ENCODE measurements at regions not wholly inside any gene's neighbourhood (a gene's known extent, or its start where the extent isn't known, plus 50 kb on each side); places are given as distances from the start of the nearest gene placed in this dataset.

- Histone ChIP-seq H3K23ac (ENCODE audit: low read depth, low read length) (no peak overlapping the region), H2BK120ac (ENCODE audit: low read depth, low read length) (no peak overlapping the region), H3K4me3 (ENCODE audit: insufficient read depth, low read depth, low read length) (no peak overlapping the region), H3K27me3 (ENCODE audit: control insufficient read depth, insufficient read depth, low read length) (no peaks in the 10 kb centered on the region), H3K4ac (ENCODE audit: low read depth, low read length) (no peak overlapping the region), H2AK5ac (ENCODE audit: low read depth, low read length) (no peak overlapping the region), H4K91ac (ENCODE audit: insufficient read depth, low read depth, low read length) (no peak overlapping the region), H3K36me3 (ENCODE audit: control insufficient read depth, insufficient read depth, low read length) (no peaks in the 10 kb centered on the region), H3K9me3 (ENCODE audit: control insufficient read depth, insufficient read depth, low read length) (0 out of 2 replicates have a peak, but pooled peaks cover 1% of the 10 kb centered on the region), H3K56ac (ENCODE audit: extremely low read depth, insufficient read depth, low read length) (no peak overlapping the region), H3K9me1 (ENCODE audit: insufficient read depth, low read length) (no peaks in the 10 kb centered on the region), H3K79me1 (ENCODE audit: low read depth in 1 of 2, low read length in 2 of 2) (no peaks in the 10 kb centered on the region), H4K20me1 (ENCODE audit: insufficient read depth, low read length) (no peaks in the 10 kb centered on the region), H2AK9ac (replicated peaks; ENCODE audit: low read depth, low read length, poor library complexity) (no peak overlapping the region), H3K14ac (replicated peaks; ENCODE audit: low read depth, low read length) (no peak overlapping the region), H2BK20ac (ENCODE audit: low read depth, low read length) (no peak overlapping the region), H2BK15ac (ENCODE audit: low read depth, low read length) (no peak overlapping the region), H4K8ac (ENCODE audit: low read depth in 2 of 2, low read length in 2 of 2) (no peak overlapping the region), H4K5ac (ENCODE audit: low read depth, low read length) (no peak overlapping the region), H3K4me1 (ENCODE audit: control insufficient read depth, insufficient read depth, low read length) (no peaks in the 10 kb centered on the region), H2BK5ac (ENCODE audit: low read depth, low read length, poor library complexity, severe bottlenecking) (no peak overlapping the region), H3K9ac (ENCODE audit: low read depth, low read length) (no peak overlapping the region), H3K4me2 (ENCODE audit: low read depth, low read length) (no peak overlapping the region), H2AFZ (replicated peaks; ENCODE audit: low read length, poor library complexity) (no peak overlapping the region), H3K27ac (ENCODE audit: insufficient read depth, low read length) (no peak overlapping the region), H3K18ac (ENCODE audit: low read depth, low read length) (no peak overlapping the region)
- ChIA-PET POLR2A (ENCODE audit: unreplicated experiment) (no interaction called here), CTCF (no interaction called here)
- in situ Hi-C loops (cut with MboI; ENCODE audit: low sequenced_read_pairs) (no loop called here), dilution Hi-C loops (cut with HindIII; ENCODE audit: low sequenced_read_pairs, unreplicated experiment) (no loop called here), intact Hi-C loops (cut with micrococcal nuclease) (no loop called here)
- TF ChIP-seq CEBPB (IDR thresholded peaks at IDR 0.05; ENCODE audit: low read depth, low read length) (peak; percentile 52), SMC3 (IDR thresholded peaks at IDR 0.05; ENCODE audit: low read depth, low read length) (no peak), MXI1 (IDR thresholded peaks at IDR 0.05; ENCODE audit: borderline replicate concordance, low read depth, low read length) (no peak), RFX5 (IDR thresholded peaks at IDR 0.05; ENCODE audit: low read depth, low read length) (no peak), ELK1 (IDR thresholded peaks at IDR 0.05; ENCODE audit: borderline replicate concordance, low read depth, low read length) (no peak), NFE2L2 (IDR thresholded peaks at IDR 0.05; ENCODE audit: low read depth, low read length) (no peak), RAD21 (IDR thresholded peaks at IDR 0.05; ENCODE audit: low read length) (no peak)
- ATAC-seq (ENCODE audit: low read depth) = no peak
- no peak for DNase-seq
- 78% methylated on average over 3 of the region's 5 CpGs; no CpG with 5 or more reads in 1 of the 2 experiments for WGBS, 2 experiments (ENCODE audit: extremely low coverage in 2 of 2, insufficient read length in 1 of 2)
- BruUV-seq (replicated peaks) = no TSS peak
These were observed 119.6 kb downstream of the BEND2 start for GRCh38 chrX:18101087-18101486.

All from IMR-90 (cell line).